Umbilical cord (tissue), 1 donor: ENCODE measurements at regions not wholly inside any gene's neighbourhood (a gene's known extent, or its start where the extent isn't known, plus 50 kb on each side); places are given as distances from the start of the nearest gene placed in this dataset.

Experiments
- DNase-seq: peaks from one replicate; pipeline ENCODE4 v3.0.0-alpha.2; 2015; ENCODE audit warnings: low spot score

GRCh38 chr7:81648716-81649115 lies 121.1 kb downstream of the HGF start:
- no peak for DNase-seq

GRCh38 chr7:81645435-81645834 lies 124.4 kb downstream of the HGF start:
- no peak for DNase-seq

- no peak for DNase-seq
Measured at GRCh38 chr7:81641873-81642272, 128.0 kb downstream of the HGF start.

GRCh38 chr7:81638198-81638597 lies 131.6 kb downstream of the HGF start:
- DNase-seq: peak; percentile 50

GRCh38 chr7:81637534-81637933 lies 132.3 kb downstream of the HGF start:
- DNase-seq: no peak

GRCh38 chr7:81632418-81632817 lies 137.4 kb downstream of the HGF start:
- DNase-seq: no peak

GRCh38 chr7:81630600-81630999 lies 139.2 kb downstream of the HGF start:
- DNase-seq: peak; percentile 9

- DNase-seq: no peak
Measured at GRCh38 chr7:81629702-81630101, 140.1 kb downstream of the HGF start.

- no peak for DNase-seq
Measured at GRCh38 chr7:81628951-81629350, 140.9 kb downstream of the HGF start.

GRCh38 chr7:81627536-81628287 lies 142.1 kb downstream of the HGF start:
- no peak for DNase-seq

GRCh38 chr7:81626008-81626407 lies 143.8 kb downstream of the HGF start:
- DNase-seq: peak; percentile 27

- DNase-seq: peak; percentile 38
Measured at GRCh38 chr7:81624650-81625631, 144.9 kb downstream of the HGF start.

GRCh38 chr7:81624021-81624592 lies 145.7 kb downstream of the HGF start:
- DNase-seq: no peak

GRCh38 chr7:81623251-81623855 lies 146.5 kb downstream of the HGF start:
- peak; percentile 5 for DNase-seq

GRCh38 chr7:81621893-81622292 lies 148.0 kb downstream of the HGF start:
- no peak for DNase-seq

GRCh38 chr7:81618396-81619014 lies 151.3 kb downstream of the HGF start:
- DNase-seq: peak; percentile 81

GRCh38 chr7:81616951-81617350 lies 152.9 kb downstream of the HGF start:
- no peak for DNase-seq

- no peak for DNase-seq
Measured at GRCh38 chr7:81611805-81612204, 158.0 kb downstream of the HGF start.

- no peak for DNase-seq
Measured at GRCh38 chr7:81611040-81611439, 158.8 kb downstream of the HGF start.

GRCh38 chr7:81608748-81609382 lies 161.0 kb downstream of the HGF start:
- no peak for DNase-seq

GRCh38 chr7:81607987-81608386 lies 161.9 kb downstream of the HGF start:
- DNase-seq: no peak
